ENCODE measurements at regions not wholly inside any gene's neighbourhood (a gene's known extent, or its start where the extent isn't known, plus 50 kb on each side); places are given as distances from the start of the nearest gene placed in this dataset.

DNA sequence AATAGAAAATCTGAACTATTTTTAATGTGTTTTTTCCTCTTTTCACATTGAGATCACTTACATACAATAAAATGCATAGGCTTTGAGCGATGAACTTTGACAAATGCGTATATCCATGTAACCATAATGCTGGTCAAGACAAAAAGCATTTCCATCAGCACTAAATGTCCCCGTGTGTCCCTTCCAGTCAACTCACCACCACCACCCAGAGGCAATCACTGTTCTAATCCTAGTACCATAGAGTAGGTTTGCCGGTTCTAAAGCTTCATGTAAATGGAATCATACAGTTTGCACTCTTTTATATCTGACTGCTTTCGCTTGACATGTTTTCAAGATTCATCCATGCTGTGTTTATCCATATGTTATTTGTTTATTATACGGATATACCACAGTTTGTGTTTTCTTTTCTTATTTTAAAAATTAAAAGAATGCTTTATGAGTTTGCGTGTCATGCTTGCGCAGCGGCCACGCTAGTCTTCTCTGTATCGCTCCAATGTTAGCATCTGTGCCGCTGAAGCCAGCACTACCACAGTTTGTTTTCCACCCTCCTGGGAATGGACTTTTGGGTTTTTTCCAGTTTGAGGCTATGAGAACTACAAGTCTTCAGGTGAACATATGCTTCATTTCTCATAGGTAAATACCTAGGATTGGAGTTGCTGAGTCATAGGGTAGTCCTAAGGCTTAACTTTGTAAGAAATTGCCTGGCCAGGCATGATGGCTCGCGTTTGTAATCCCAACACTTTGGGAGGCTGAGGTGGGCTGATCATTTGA, 197.5 kb upstream of the CHAC2 start:
- Histone ChIP-seq H3K79me2 (ENCODE audit: low read length) (no peaks in the 10 kb centered on the region), H3K27me3 (replicated peaks; ENCODE audit: insufficient read depth, low read length) (no peaks in the 10 kb centered on the region), H3K4me2 (ENCODE audit: low read depth, low read length) (no peak overlapping the region), H3K9ac (ENCODE audit: low read length) (no peak overlapping the region), H3K4me1 (ENCODE audit: low read length) (no peaks in the 10 kb centered on the region), H3K9me2 (replicated peaks; ENCODE audit: insufficient read depth, low read length) (no peaks in the 10 kb centered on the region), H3K36me3 (replicated peaks; ENCODE audit: insufficient read depth, low read length) (no peaks in the 10 kb centered on the region), H2AFZ (ENCODE audit: low read length) (no peak overlapping the region), H3K27ac (ENCODE audit: low read length) (no peak overlapping the region), H4K20me1 (ENCODE audit: insufficient read depth, low read length) (no peaks in the 10 kb centered on the region), H3K9me3 (replicated peaks; ENCODE audit: insufficient read depth, low read length) (no peaks in the 10 kb centered on the region), H3F3A (ENCODE audit: insufficient read depth, low read length) (no peaks in the 10 kb centered on the region), H3K4me3 (ENCODE audit: low read length) (no peak overlapping the region)
- TF ChIP-seq, protein P1, sequence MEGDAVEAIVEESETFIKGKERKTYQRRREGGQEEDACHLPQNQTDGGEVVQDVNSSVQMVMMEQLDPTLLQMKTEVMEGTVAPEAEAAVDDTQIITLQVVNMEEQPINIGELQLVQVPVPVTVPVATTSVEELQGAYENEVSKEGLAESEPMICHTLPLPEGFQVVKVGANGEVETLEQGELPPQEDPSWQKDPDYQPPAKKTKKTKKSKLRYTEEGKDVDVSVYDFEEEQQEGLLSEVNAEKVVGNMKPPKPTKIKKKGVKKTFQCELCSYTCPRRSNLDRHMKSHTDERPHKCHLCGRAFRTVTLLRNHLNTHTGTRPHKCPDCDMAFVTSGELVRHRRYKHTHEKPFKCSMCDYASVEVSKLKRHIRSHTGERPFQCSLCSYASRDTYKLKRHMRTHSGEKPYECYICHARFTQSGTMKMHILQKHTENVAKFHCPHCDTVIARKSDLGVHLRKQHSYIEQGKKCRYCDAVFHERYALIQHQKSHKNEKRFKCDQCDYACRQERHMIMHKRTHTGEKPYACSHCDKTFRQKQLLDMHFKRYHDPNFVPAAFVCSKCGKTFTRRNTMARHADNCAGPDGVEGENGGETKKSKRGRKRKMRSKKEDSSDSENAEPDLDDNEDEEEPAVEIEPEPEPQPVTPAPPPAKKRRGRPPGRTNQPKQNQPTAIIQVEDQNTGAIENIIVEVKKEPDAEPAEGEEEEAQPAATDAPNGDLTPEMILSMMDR (IDR thresholded peaks at IDR 0.05; ENCODE audit: low read length): no peak
- TF ChIP-seq EZH2phosphoT487 (IDR thresholded peaks at IDR 0.05; ENCODE audit: low read length) (no peak), EZH2 (optimal IDR thresholded peaks at IDR 0.05; ENCODE audit: low read depth, low read length) (no peak)
- DNase-seq: no peak

DNA sequence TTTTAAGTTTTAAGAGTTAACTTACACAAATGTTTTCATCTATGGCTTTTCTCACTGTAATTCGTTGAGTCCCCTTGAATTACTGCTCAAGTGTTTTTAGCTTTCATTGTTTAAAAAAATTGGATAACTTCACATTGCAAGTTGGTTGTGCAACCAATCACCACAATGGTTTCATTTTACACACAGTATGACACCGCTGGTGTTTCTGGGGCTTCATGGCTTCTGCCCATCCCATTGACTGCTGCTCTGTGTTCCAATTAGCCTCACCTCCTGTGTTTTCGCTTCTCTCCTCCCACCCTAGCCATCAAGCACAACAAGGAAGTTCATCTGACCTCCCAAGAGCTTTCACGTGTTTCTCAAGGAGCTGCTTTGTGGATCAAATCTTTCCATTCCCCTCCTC, 199.1 kb upstream of the CHAC2 start:
- Histone ChIP-seq H3K27me3 (replicated peaks; ENCODE audit: insufficient read depth, low read length) (no peaks in the 10 kb centered on the region), H2AFZ (ENCODE audit: low read length) (peak overlapping the region; percentile 44), H3K9me3 (replicated peaks; ENCODE audit: insufficient read depth, low read length) (no peaks in the 10 kb centered on the region), H3K9ac (ENCODE audit: low read length) (no peak overlapping the region), H3K27ac (ENCODE audit: low read length) (no peak overlapping the region), H3K4me1 (ENCODE audit: low read length) (no peaks in the 10 kb centered on the region), H3K9me2 (replicated peaks; ENCODE audit: insufficient read depth, low read length) (no peaks in the 10 kb centered on the region), H4K20me1 (ENCODE audit: insufficient read depth, low read length) (no peaks in the 10 kb centered on the region), H3F3A (ENCODE audit: insufficient read depth, low read length) (no peaks in the 10 kb centered on the region), H3K4me2 (ENCODE audit: low read depth, low read length) (peak overlapping the region; percentile 44), H3K79me2 (ENCODE audit: low read length) (no peaks in the 10 kb centered on the region), H3K4me3 (ENCODE audit: low read length) (no peak overlapping the region; the same call in 1 of the 2 replicates), H3K36me3 (replicated peaks; ENCODE audit: insufficient read depth, low read length) (no peaks in the 10 kb centered on the region)
- no peak for TF ChIP-seq EZH2phosphoT487 (IDR thresholded peaks at IDR 0.05; ENCODE audit: low read length)
- TF ChIP-seq, protein P1 (IDR thresholded peaks at IDR 0.05; ENCODE audit: low read length): no peak
- no peak for TF ChIP-seq EZH2 (optimal IDR thresholded peaks at IDR 0.05; ENCODE audit: low read depth, low read length)
- DNase-seq: peak; percentile 9

DNA sequence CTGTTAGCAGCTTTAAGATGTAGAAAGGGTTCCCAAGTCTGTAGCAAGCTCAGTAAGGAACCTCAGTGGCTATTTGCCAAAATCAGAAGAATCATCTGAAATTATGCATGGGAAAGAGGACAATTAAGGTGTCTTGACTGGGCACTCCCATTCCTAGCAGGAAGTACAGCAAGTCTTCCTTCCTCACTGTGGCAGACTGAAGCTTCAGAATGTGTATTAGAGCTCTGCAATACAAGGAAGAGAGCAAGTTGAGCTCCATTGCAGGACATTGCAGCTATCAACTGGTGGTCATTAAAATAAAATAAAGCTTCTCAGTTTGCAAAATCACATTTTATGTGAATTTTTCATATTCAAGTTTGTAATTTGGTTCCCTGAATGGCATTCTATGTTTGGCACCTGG, 200.5 kb upstream of the CHAC2 start:
- no peak for DNase-seq
- TF ChIP-seq, protein P1 (IDR thresholded peaks at IDR 0.05; ENCODE audit: low read length): no peak
- no peak for TF ChIP-seq EZH2phosphoT487 (IDR thresholded peaks at IDR 0.05; ENCODE audit: low read length)
- no peak for TF ChIP-seq EZH2 (optimal IDR thresholded peaks at IDR 0.05; ENCODE audit: low read depth, low read length)
- H3K4me1 ChIP-seq (ENCODE audit: low read length): no peaks in the 10 kb centered on the region
- H3K36me3 ChIP-seq (replicated peaks; ENCODE audit: insufficient read depth, low read length): no peaks in the 10 kb centered on the region
- H3K27ac ChIP-seq (ENCODE audit: low read length): no peak overlapping the region
- no peaks in the 10 kb centered on the region for H3F3A ChIP-seq (ENCODE audit: insufficient read depth, low read length)
- H3K4me2 ChIP-seq (ENCODE audit: low read depth, low read length): no peak overlapping the region
- no peaks in the 10 kb centered on the region for H4K20me1 ChIP-seq (ENCODE audit: insufficient read depth, low read length)
- no peak overlapping the region for H2AFZ ChIP-seq (ENCODE audit: low read length)
- no peaks in the 10 kb centered on the region for H3K9me3 ChIP-seq (replicated peaks; ENCODE audit: insufficient read depth, low read length)
- H3K27me3 ChIP-seq (replicated peaks; ENCODE audit: insufficient read depth, low read length): no peaks in the 10 kb centered on the region
- no peaks in the 10 kb centered on the region for H3K79me2 ChIP-seq (ENCODE audit: low read length)
- H3K4me3 ChIP-seq (ENCODE audit: low read length): no peak overlapping the region
- no peaks in the 10 kb centered on the region for H3K9me2 ChIP-seq (replicated peaks; ENCODE audit: insufficient read depth, low read length)
- H3K9ac ChIP-seq (ENCODE audit: low read length): no peak overlapping the region
